Ureter (tissue), 1 donor: ENCODE measurements at regions not wholly inside any gene's neighbourhood (a gene's known extent, or its start where the extent isn't known, plus 50 kb on each side); places are given as distances from the start of the nearest gene placed in this dataset.

Source experiments
- DNase-seq: peaks from one replicate; pipeline ENCODE4 v3.0.0-alpha.2; 2020; ENCODE audit warnings: low spot score
- donor health status: DM: yes; HTN: yes; CAD: no.

DNA sequence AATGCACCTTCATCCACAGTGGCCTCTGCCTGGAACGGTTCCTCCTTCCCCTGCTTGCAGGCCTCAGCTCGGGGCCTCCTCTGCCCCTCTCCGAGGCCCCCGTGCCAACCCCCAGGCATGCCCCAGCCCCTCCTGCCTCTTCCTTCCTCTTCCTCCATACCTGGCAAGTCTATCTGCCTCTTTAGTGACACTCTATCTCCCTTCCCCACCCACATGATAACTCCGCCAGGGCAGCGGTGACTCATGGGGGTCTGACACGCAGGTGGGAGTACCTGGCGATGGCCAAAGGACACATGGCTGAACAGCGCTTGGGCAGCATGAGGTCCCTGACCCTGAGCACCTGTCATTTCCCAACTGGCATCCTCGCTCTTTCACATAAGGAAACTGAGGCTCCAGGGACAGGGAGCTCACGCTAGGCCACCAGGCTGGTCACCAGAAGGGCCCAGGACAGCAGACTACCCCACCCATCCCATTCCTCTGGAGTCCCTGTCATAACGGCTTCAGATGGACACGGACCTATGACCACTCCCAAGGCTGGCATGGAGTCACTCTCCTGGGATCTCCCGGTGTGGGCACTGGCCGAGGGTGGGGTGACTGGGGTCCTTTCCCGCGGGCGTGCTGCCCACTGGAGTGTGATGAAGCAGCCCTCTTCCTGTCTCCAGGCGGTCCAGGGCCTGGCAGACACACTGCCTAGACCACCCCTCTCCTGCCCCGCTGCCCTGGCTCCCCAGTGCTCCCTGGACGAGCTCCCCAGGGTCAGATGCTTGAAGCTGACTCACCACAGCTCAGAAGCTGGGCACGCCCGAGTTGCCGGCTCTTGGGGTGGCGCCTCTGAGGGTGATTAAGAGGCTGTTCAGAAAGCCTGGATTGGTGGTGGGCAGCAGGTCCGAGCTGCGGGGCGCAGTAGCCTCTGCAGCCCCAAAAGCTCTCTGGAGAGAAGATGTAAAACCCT, 100.6 kb downstream of the ENGASE start:
- no peak for DNase-seq

GRCh38 chr17:79174193-79174765, 99.7 kb downstream of the ENGASE start:
- DNase-seq: no peak

- no peak for DNase-seq
Measured at GRCh38 chr17:79171188-79171587, 96.6 kb downstream of the ENGASE start.

- DNase-seq: no peak
Measured at GRCh38 chr17:79169861-79170260, 95.2 kb downstream of the ENGASE start.

DNA sequence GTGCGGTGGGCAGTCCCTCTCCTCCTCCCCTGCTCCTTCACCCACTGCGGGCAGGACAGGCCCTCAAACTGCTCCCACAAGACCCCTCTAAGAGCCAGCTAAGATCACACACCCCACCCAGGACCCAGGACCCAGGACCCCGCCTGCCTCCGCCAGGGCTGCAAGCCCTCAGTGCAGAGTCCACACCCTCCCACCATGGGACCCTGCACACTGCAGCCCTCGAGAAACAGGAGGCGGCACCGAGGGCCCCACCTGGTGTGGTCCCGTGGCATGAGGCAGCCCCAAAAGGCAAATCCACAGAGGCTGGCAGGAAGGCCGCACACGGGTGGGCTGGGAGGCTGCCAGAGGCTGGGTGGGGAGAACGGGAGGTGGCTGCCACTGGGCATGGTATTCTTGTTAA, 94.7 kb downstream of the ENGASE start:
- DNase-seq: no peak

- DNase-seq: no peak
Measured at GRCh38 chr17:79168486-79169055, 93.9 kb downstream of the ENGASE start.

- DNase-seq: no peak
Measured at GRCh38 chr17:79167486-79167885, 92.9 kb downstream of the ENGASE start.

- no peak for DNase-seq
Measured at GRCh38 chr17:79165756-79166473, 91.3 kb downstream of the ENGASE start.

GRCh38 chr17:79164913-79165695, 90.5 kb downstream of the ENGASE start:
- no peak for DNase-seq

- DNase-seq: no peak
Measured at GRCh38 chr17:79164408-79164807, 89.8 kb downstream of the ENGASE start.

DNA sequence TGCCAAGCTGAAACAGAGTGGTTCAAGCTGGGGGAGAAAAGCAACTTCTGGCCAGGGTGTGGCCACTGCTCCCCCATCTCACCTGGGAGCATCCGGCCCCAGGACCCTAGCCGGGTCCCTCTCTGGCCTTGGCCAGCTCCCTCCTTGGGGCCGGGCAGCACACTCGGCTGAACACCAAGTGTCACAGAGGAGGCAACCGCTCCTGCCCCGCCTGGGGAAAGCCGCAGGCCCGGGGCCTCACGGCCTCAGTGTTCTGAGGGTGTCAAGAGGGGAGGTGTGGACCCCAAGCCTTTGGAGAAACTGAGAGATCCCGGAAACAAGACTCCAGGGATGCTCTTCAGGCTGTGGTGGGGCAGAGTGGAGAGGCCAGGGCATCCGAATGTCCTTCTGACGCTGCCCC, 88.4 kb downstream of the ENGASE start:
- DNase-seq: no peak

DNA sequence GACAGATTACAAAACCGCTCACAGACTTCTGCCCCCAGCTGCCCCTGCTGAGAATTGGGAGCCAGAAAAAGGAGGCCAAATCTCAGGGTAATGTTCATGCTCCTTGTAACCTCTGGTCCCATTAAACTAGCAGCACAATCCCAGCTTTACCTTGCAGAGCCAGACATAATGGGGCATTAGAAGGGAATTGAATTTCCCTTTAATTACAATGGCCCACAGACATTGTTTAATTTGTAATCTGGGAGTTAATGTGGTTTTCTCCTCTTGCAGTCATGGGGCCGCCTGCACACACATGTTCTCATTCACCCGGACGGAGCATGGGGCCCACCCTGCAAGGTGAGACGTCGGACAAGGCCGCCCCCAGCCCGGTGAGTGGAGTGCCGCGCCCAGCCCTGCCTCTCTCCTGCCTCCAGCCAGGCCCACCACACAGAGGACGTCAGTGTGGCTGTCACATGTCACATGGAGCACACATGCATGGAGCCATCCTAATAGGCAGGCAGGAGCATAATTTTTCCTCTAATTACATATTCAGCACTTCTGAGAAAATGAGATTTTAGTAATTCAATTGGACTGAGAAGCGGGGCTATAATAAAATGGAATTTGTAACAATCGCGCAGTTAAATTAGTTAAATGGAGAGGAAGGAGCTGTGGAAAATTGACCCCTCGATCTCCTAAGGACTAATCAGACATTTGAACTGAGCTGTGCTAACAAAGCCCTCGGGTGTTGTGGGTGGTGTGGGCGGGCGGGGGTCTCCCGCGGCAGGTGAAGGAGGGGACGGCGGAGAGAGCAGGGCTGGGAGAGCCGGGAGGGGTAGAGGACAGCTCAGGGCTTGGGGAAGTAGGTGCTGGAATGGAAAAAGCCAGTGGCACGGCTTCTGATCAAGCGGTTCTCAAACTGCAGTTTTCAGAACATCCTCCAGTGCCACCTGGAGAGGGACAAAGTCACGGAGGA, 87.7 kb downstream of the ENGASE start:
- DNase-seq: no peak

DNA sequence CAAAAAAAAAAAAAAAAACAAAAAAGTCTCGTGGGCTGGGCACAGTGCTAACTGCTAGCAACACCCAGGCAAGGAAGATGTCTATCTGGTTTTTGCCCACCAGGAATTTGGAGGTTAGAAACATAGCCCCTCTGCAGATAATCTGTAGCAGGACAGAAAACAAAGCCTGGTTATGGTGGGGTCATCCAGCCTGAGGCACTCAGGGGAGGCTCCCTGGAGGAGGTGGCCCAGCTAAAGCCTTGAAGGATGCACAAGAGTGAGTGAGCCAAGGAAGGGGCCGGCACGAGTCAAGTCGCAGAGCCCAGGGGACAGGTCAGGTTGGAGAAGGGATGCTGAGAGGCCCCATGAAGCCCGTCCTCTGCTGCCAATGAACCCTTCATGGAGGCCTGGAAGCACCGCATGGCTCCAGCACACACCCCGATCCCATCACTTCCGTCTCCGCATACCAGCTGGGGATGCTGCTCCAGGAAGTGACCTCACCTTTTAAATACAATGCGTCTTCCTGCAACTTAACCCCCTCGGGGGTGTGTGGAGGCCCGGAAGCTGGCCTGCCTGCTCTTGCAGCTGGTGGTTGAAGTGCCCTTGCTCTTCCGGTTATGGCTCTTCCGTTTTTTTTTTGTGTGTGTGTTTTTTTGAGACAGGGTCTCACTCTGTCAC, 86.5 kb downstream of the ENGASE start:
- no peak for DNase-seq

DNA sequence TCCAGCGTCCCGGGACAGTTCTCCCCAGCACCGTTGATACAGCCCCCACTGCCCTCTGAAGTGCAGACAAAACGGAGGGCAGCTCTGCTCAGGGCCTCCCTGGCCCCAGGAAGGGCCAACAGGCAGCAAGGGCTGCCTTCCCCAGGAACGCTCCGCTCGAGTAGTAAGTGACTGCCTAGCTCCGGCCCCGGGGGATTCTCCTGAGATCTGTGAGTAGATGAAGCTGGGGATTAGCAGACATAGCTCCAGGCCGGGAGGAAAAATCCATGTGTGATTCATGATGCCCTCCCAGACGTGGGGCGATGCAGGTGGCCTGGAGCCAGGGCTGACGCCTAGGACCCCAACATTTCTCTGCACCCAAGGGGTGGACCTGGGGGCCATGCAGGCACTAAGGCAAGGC, 85.3 kb downstream of the ENGASE start:
- no peak for DNase-seq

DNA sequence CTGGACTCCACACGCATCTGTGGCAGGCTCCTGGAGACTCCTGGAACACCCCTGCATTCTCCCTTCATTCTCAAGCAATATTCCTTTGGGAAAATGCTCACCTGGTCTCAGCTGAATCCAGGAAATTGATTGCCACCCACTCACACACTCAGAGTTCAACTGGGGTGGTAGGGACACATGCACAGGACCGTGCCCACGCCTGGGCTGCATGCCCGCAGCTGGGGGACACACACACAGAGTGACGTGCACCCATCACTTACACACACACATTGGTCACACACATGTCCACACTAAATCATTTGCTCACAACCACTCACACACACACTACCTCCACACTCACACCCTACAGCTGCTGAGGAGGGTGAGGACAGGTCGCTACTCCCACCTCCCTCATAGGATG, 84.8 kb downstream of the ENGASE start:
- DNase-seq: no peak

DNA sequence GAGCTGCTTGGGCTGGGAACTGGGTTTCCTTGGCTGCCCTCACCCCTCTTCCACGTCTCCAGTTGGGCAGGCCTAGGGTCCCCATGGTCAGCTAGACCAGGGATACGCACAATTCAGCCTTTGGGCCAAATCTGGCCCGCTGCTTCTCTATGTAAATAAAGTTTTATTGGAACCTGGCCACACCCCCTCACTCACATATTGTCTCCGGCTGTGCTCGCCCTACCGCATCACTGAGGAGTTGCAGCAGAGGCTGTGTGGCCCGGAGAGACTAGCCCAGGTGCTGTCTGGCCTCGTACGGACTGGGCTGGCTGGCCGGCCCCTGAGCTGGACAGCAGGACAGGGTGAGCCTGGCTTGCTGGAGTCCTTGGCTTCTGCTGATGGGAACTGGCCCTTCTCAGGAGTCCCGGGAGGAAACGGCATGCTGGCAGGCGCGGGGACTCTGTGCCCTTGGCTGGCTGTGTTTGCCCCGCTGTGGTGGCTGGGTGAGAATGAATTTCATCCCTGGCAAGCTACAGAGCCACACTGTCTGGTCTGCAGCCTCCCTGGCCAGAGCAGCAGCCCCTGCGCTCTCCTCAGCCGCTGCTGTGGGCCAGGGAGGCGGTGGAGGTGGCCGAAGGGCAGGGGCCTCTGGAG, 82.0 kb downstream of the ENGASE start:
- no peak for DNase-seq

GRCh38 chr17:79155701-79156100, 81.1 kb downstream of the ENGASE start:
- DNase-seq: no peak

- DNase-seq: no peak
Measured at GRCh38 chr17:79154951-79155585, 80.4 kb downstream of the ENGASE start.

DNA sequence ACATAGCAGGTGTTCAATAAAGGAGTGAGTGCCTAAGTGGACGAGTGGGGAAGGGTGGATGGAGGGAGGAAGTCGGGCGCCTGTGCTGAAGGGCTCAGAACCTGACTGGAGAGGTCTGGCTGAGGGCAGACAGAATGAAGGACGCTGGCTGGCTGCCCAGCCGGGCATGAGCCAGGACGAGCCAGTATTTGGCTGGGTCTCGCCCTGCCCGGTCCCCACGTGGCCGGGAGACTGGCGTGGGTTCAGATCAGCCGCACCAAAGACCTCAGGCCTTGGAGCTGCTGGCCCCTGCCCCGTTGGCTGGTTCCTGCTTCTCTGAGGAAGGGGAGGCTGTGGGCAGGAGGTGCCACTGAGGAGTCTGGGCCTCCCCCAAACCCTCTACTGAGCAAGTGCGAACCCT, 79.8 kb downstream of the ENGASE start:
- no peak for DNase-seq
